ENCODE measurements at regions not wholly inside any gene's neighbourhood (a gene's known extent, or its start where the extent isn't known, plus 50 kb on each side); places are given as distances from the start of the nearest gene placed in this dataset.

- TF ChIP-seq CTCF (conservative IDR thresholded peaks at IDR 0.05; ENCODE audit: low read depth, low read length) (no peak), EZH2 (IDR thresholded peaks at IDR 0.05; ENCODE audit: low read length, unreplicated experiment) (no peak), EZH2phosphoT487 (IDR thresholded peaks at IDR 0.05; ENCODE audit: borderline replicate concordance, low read length) (no peak)
These were observed 142.4 kb upstream of the GALNT2 start for GRCh38 chr1:229924639-229925038.
